B cell (primary cell): ENCODE measurements at regions not wholly inside any gene's neighbourhood (a gene's known extent, or its start where the extent isn't known, plus 50 kb on each side); places are given as distances from the start of the nearest gene placed in this dataset.

Source experiments
- ATAC-seq: fragments of 200-7000 bp; cut with Tn5 transposase; one replicate; pipeline ENCODE4 v1.10.0; 2021; ENCODE audit warnings: low read depth, mild to moderate bottlenecking, moderate number of reproducible peaks, moderate library complexity
- CTCF ChIA-PET: fragments of 350-600 bp; sonication (Branson Sonifier 250); formaldehyde crosslinking; loops from one replicate; lab custom pipeline; 2021; ENCODE audit warnings: antibody characterized with exemption, inconsistent platforms; lab: Charles Lee
- POLR2A ChIA-PET: fragments of 350-600 bp; sonication (Branson Sonifier 250); formaldehyde crosslinking; loops from one replicate; lab custom pipeline; 2021; ENCODE audit warnings: antibody characterized with exemption; lab: Charles Lee
- DNase-seq: peaks from one replicate; pipeline ENCODE4 v3.0.0; 2013
- H2AFZ ChIP-seq: 2 replicates; pipeline ENCODE4 v1.6.1; 2012; ENCODE audit warnings: mild to moderate bottlenecking, low read depth, low read length; ENCODE audit not compliant: insufficient read depth, poor library complexity, severe bottlenecking
- H3K27ac ChIP-seq, 2 donors: 1 replicate in 1 of 2; 2 replicates in 1 of 2; pipeline ENCODE4 v1.5.1; 2012 to 2013; ENCODE audit warnings: low read length in 2 of 2, mild to moderate bottlenecking in 2 of 2, moderate library complexity in 1 of 2
- H3K27me3 ChIP-seq, 4 experiments: fragments of 200-600 bp in 1 of 4; sonication (generic) in 1 of 4; replicated peaks in 1 of 4; 1 replicate in 2 of 4; 2 replicates in 2 of 4; pipeline versions ENCODE4 v1.6.1 to v1.7.0; 2013 to 2016; ENCODE audit warnings: low read length in 3 of 4, mild to moderate bottlenecking in 2 of 4, mixed read lengths in 1 of 4, moderate library complexity in 1 of 4; ENCODE audit not compliant: insufficient read depth in 4 of 4, control insufficient read depth in 3 of 4; ENCODE audit errors: control extremely low read depth in 1 of 4
- H3K36me3 ChIP-seq, 2 experiments: replicated peaks in 1 of 2; 1 replicate in 1 of 2; 2 replicates in 1 of 2; pipeline versions ENCODE4 v1.6.1 to v1.7.1; 2013; ENCODE audit warnings: low read length in 1 of 2; ENCODE audit not compliant: insufficient read depth in 2 of 2, control insufficient read depth in 1 of 2; ENCODE audit errors: control extremely low read depth in 1 of 2, extremely low read depth in 1 of 2
- H3K4me1 ChIP-seq, 2 donors: fragments of 200-600 bp in 1 of 2; sonication (generic) in 1 of 2; 1 replicate in 1 of 2; 2 replicates in 1 of 2; pipeline versions ENCODE4 v1.5.1 to v1.6.1; 2013 to 2017; ENCODE audit warnings: low read length in 2 of 2; ENCODE audit not compliant: control insufficient read depth in 2 of 2, insufficient read depth in 2 of 2
- H3K4me2 ChIP-seq: replicated peaks from 2 replicates; pipeline ENCODE3; 2012; ENCODE audit warnings: mild to moderate bottlenecking, low read depth, low read length; ENCODE audit not compliant: poor library complexity, severe bottlenecking
- H3K4me3 ChIP-seq, 5 experiments: fragments of 200-600 bp in 1 of 5; sonication (generic) in 1 of 5; 1 replicate in 3 of 5; 2 replicates in 2 of 5; pipeline versions ENCODE4 v1.5.1 to v1.7.0; 2011 to 2016; ENCODE audit warnings: low read length in 4 of 5, mild to moderate bottlenecking in 4 of 5, low read depth in 2 of 5, control low read depth in 1 of 5, moderate library complexity in 1 of 5; ENCODE audit not compliant: insufficient read depth in 1 of 5; ENCODE audit errors: control extremely low read depth in 1 of 5, extremely low read depth in 1 of 5
- H3K79me2 ChIP-seq: fragments of 200-600 bp; sonication (generic); one replicate; pipeline ENCODE4 v1.6.0; 2016; ENCODE audit warnings: low read length; ENCODE audit not compliant: control insufficient read depth, insufficient read depth
- H3K9ac ChIP-seq: fragments of 200-600 bp; sonication (generic); 2 replicates; pipeline ENCODE4 v1.6.1; 2017; ENCODE audit warnings: mild to moderate bottlenecking, low read length, moderate library complexity
- H3K9me3 ChIP-seq, 3 donors: one replicate each; pipeline versions ENCODE4 v1.6.1 to v1.7.1; 2013; ENCODE audit warnings: low read length in 2 of 3; ENCODE audit not compliant: control insufficient read depth in 2 of 3, insufficient read depth in 1 of 3; ENCODE audit errors: control extremely low read depth in 1 of 3
- H4K20me1 ChIP-seq: 2 replicates; pipeline ENCODE4 v1.6.0; 2012; ENCODE audit warnings: mild to moderate bottlenecking, low read length; ENCODE audit not compliant: insufficient read depth, control insufficient read depth, poor library complexity, severe bottlenecking
- H3K27ac Mint-ChIP-seq: one replicate; pipeline ENCODE4 v1.8.0; 2021; ENCODE audit warnings: mixed read lengths
- H3K27me3 Mint-ChIP-seq: one replicate; pipeline ENCODE4 v1.8.0; 2021; ENCODE audit warnings: mixed read lengths
- H3K4me1 Mint-ChIP-seq: one replicate; pipeline ENCODE4 v1.8.0; 2021; ENCODE audit warnings: mixed read lengths
- H3K4me3 Mint-ChIP-seq: one replicate; pipeline ENCODE4 v1.8.0; 2021; ENCODE audit warnings: mixed read lengths
- H3K9me3 Mint-ChIP-seq: one replicate; pipeline ENCODE4 v1.8.0; 2022; ENCODE audit warnings: mixed read lengths; ENCODE audit not compliant: insufficient read depth
- CTCF ChIP-seq: fragments of 200-600 bp; IDR thresholded peaks from one replicate; pipeline ENCODE4 v1.8.0; 2022; ENCODE audit warnings: antibody characterized with exemption, mild to moderate bottlenecking
- EZH2 ChIP-seq: IDR thresholded peaks from 2 replicates; pipeline ENCODE4 v1.6.1; 2012; ENCODE audit warnings: borderline replicate concordance, low read depth, mild to moderate bottlenecking, moderate library complexity, low read length; ENCODE audit not compliant: insufficient read depth, poor library complexity, severe bottlenecking
- intact Hi-C: fragments of 100-400 bp; cut with micrococcal nuclease; formaldehyde crosslinking; loops from one replicate; pipeline ENCODE4 v1.10.0; 2022

DNA sequence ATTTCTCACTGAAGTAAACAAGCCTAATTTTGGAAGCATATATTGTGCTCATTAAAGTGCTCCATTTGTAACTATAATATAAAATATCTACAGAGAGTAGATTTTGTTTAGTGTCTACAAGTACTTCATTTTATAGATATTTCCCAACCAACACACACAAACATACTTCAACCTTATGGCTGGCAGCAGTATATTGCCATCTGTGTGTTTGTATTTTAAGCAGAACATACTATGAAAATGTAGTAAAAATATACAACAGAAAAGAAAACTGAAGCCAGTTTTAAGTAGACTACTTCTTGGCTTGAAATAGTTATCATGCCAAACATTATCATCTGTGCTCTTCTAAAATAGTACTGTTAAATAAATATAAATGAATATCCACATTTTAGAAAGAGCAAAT lies 821.9 kb downstream of the DACH1 start:
- no peak for TF ChIP-seq CTCF
- TF ChIP-seq EZH2: no peak
- Mint-ChIP-seq H3K9me3 (no peaks in the 10 kb centered on the region), H3K4me1 (no peaks in the 10 kb centered on the region), H3K4me3 (no peak overlapping the region), H3K27me3 (no peaks in the 10 kb centered on the region), H3K27ac (no peak overlapping the region)
- no peak overlapping the region for H3K4me3 ChIP-seq
- H3K9ac ChIP-seq: no peak overlapping the region
- H3K36me3 ChIP-seq: no peaks in the 10 kb centered on the region
- no peaks in the 10 kb centered on the region for H3K27me3 ChIP-seq
- H3K4me2 ChIP-seq: no peak overlapping the region
- H2AFZ ChIP-seq: no peak overlapping the region
- POLR2A ChIA-PET: no interaction called here
- H3K4me1 ChIP-seq: no peaks in the 10 kb centered on the region
- intact Hi-C loops: no loop called here
- CTCF ChIA-PET: no interaction called here
- no peak for ATAC-seq
- no peaks in the 10 kb centered on the region for H3K79me2 ChIP-seq
- H3K9me3 ChIP-seq: no peaks in the 10 kb centered on the region
- no peak overlapping the region for H3K27ac ChIP-seq
- H4K20me1 ChIP-seq: no peaks in the 10 kb centered on the region
- no peak for DNase-seq

DNA sequence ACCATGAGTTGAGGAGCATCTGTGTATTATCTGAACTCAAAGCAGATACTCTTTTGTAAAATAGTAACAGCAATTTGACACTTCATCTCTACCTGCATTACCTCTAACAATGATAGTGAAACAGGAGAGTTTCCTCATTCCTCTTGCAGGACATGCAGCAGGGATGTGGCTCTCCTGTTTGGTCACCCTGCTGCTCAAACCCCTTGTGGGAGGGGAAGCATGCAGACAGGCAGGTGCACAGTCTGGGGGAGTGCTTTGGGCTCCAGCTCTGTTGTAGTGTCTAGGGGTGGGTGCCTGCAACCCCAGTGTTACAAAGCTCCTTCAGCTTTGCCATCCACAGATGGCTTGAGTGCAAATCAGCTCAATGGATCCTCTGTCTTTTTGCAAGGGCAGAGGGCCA lies 827.6 kb downstream of the DACH1 start:
- Histone ChIP-seq H3K27ac (no peak overlapping the region), H3K4me3 (no peak overlapping the region), H3K36me3 (no peaks in the 10 kb centered on the region), H3K9ac (no peak overlapping the region), H3K4me2 (no peak overlapping the region), H3K27me3 (no peaks in the 10 kb centered on the region), H4K20me1 (no peaks in the 10 kb centered on the region), H2AFZ (no peak overlapping the region), H3K4me1 (no peaks in the 10 kb centered on the region), H3K9me3 (peaks cover 0 to 4% (median 0%) of the 10 kb centered on the region in 3 donors), H3K79me2 (no peaks in the 10 kb centered on the region)
- POLR2A ChIA-PET: no interaction called here
- no peak for DNase-seq
- intact Hi-C loops: no loop called here
- no peak for TF ChIP-seq EZH2
- no peak for TF ChIP-seq CTCF
- Mint-ChIP-seq H3K4me1 (no peaks in the 10 kb centered on the region), H3K27ac (no peak overlapping the region), H3K4me3 (no peak overlapping the region), H3K9me3 (peaks cover 9% of the 10 kb centered on the region), H3K27me3 (no peaks in the 10 kb centered on the region)
- CTCF ChIA-PET: no interaction called here
- no peak for ATAC-seq
